Stimulated activated CD4-positive, alpha-beta T cell treated with anti-CD3 and anti-CD28 coated beads, Interleukin-1b, Interleukin-23, amount 100 ng/mL, for 4 hours (primary cell): ENCODE measurements at regions not wholly inside any gene's neighbourhood (a gene's known extent, or its start where the extent isn't known, plus 50 kb on each side); places are given as distances from the start of the nearest gene placed in this dataset.
"Not testable (repeated sequence)": the region's sequence is repeated elsewhere in the genome, so short reads cannot be mapped to it uniquely, and the experiment has no call there.

Experiments used
- DNase-seq, 2 donors: peaks; one replicate each; pipeline ENCODE4 v3.0.0-alpha.2; 2020; ENCODE audit warnings: low read depth in 2 of 2

- DNase-seq, result no peak
Observed at GRCh38 chr6:137709424-137710236, 157.4 kb upstream of the TNFAIP3 start.

- no peak for DNase-seq
Observed at GRCh38 chr6:137711972-137712371, 155.1 kb upstream of the TNFAIP3 start.

GRCh38 chr6:137712587-137712986 lies 154.5 kb upstream of the TNFAIP3 start:
- DNase-seq, result no peak

- no peak for DNase-seq
Observed at GRCh38 chr6:137715589-137716045, 151.4 kb upstream of the TNFAIP3 start.

GRCh38 chr6:137717074-137718073 lies 149.7 kb upstream of the TNFAIP3 start:
- peak in 1 of 2 donors; percentile 45 for DNase-seq

- not testable (repeated sequence) for DNase-seq
Observed at GRCh38 chr6:137718903-137719302, 148.2 kb upstream of the TNFAIP3 start.

GRCh38 chr6:137722749-137723272 lies 144.2 kb upstream of the TNFAIP3 start:
- DNase-seq, result no peak

- DNase-seq, result no peak
Observed at GRCh38 chr6:137723273-137724017, 143.6 kb upstream of the TNFAIP3 start.

- DNase-seq, result no peak
Observed at GRCh38 chr6:137724018-137724403, 143.0 kb upstream of the TNFAIP3 start.

- no peak for DNase-seq
Observed at GRCh38 chr6:137724495-137725211, 142.4 kb upstream of the TNFAIP3 start.

- no peak for DNase-seq
Observed at GRCh38 chr6:137725949-137726348, 141.1 kb upstream of the TNFAIP3 start.

GRCh38 chr6:137726582-137726981 lies 140.5 kb upstream of the TNFAIP3 start:
- DNase-seq, result no peak

- DNase-seq, result no peak
Observed at GRCh38 chr6:137727216-137727765, 139.8 kb upstream of the TNFAIP3 start.

- no peak for DNase-seq
Observed at GRCh38 chr6:137728386-137729349, 138.4 kb upstream of the TNFAIP3 start.

GRCh38 chr6:137729866-137730629 lies 137.0 kb upstream of the TNFAIP3 start:
- DNase-seq, result no peak

GRCh38 chr6:137731600-137731959 lies 135.5 kb upstream of the TNFAIP3 start:
- no peak for DNase-seq

GRCh38 chr6:137731960-137732616 lies 135.0 kb upstream of the TNFAIP3 start:
- no peak for DNase-seq

- DNase-seq, result no peak
Observed at GRCh38 chr6:137733372-137733771, 133.7 kb upstream of the TNFAIP3 start.
